Esophagus squamous epithelium (tissue), 5 donors: ENCODE measurements at regions not wholly inside any gene's neighbourhood (a gene's known extent, or its start where the extent isn't known, plus 50 kb on each side); places are given as distances from the start of the nearest gene placed in this dataset.
"Not testable (repeated sequence)": the region's sequence is repeated elsewhere in the genome, so short reads cannot be mapped to it uniquely, and the experiment has no call there.

Experiments
- DNase-seq: peaks from one replicate; lab custom pipeline; 2025; lab: John Stamatoyannopoulos, UW
- H3K27ac ChIP-seq, 4 donors: fragments of 200-600 bp; sonication (generic); one replicate each; pipeline ENCODE4 v1.5.1; 2016 to 2019; ENCODE audit warnings: mild to moderate bottlenecking in 1 of 4
- H3K27me3 ChIP-seq, 4 donors: fragments of 200-600 bp; sonication (generic); 1 replicate in 3 of 4; 2 replicates in 1 of 4; pipeline versions ENCODE4 v1.5.1 to v1.6.0; 2017 to 2021; ENCODE audit warnings: antibody characterized with exemption in 1 of 4
- H3K36me3 ChIP-seq, 3 donors: fragments of 200-600 bp; sonication (generic); one replicate each; pipeline ENCODE4 v1.5.1; 2016 to 2019
- H3K4me1 ChIP-seq, 3 donors: fragments of 200-600 bp; sonication (generic); one replicate each; pipeline ENCODE4 v1.5.1; 2017 to 2019
- H3K4me3 ChIP-seq, 4 donors: fragments of 200-600 bp; sonication (generic); 1 replicate in 3 of 4; 2 replicates in 1 of 4; pipeline ENCODE4 v1.5.1; 2016 to 2019; ENCODE audit warnings: mild to moderate bottlenecking in 2 of 4, moderate library complexity in 1 of 4
- H3K9me3 ChIP-seq, 3 donors: fragments of 200-600 bp; sonication (generic); one replicate each; pipeline ENCODE4 v1.5.1; 2016 to 2019
- POLR2A ChIP-seq, 4 donors: fragments of 450-650 bp; IDR thresholded peaks; one replicate each; pipeline ENCODE4 v1.6.1; 2017; ENCODE audit warnings: antibody characterized with exemption in 4 of 4, mild to moderate bottlenecking in 4 of 4, moderate library complexity in 3 of 4
- WGBS, 2 donors: methylation state at CpG; one replicate each; pipeline ENCODE4 v1.1.5; 2018; 5-methylcytosine and 5-hydroxymethylcytosine counted together
- intact Hi-C: fragments of 100-400 bp; cut with DNase I; formaldehyde crosslinking; loops from one replicate; pipeline ENCODE4 v1.15.0; 2022
- TF ChIP-seq, protein P1 (sequence below), 6 experiments: fragments of 450-650 bp in 4 of 6; fragments of 200-600 bp in 2 of 6; sonication (generic) in 2 of 6; IDR thresholded peaks; one replicate each; pipeline ENCODE4 v1.5.1; 2016 to 2019; ENCODE audit warnings: antibody characterized with exemption in 6 of 6, mild to moderate bottlenecking in 4 of 6, moderate library complexity in 4 of 6
- donor health status: DM: yes; HTN: yes; CAD: no.

DNA sequence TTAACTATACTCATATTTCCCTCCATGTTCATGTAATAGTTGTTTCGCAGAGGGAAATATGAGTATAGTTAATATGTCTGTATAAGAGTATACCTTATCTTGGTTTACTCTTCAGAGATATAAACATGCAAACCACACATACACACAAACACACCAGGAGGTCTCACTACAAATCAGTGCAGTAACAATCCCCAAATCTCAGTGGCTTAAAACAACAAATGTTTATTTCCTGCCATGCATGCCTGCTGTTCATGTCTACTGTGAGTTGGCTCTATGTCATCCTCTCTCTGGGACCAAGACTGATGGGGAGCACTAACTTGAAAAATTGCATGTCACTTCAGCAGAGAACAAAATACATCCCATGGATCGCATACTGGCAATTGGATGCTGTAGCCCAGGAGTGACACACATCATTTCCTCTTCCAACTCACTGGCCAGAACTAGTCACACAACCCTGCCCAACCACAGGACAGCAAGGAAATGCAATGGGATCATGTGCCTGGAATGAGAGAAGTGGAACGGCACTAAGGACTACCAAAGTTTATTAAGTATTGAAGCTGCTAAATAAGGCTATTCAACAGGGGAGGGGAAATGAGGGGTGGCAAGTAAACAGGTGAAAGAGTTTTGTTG is 89.0 kb upstream of the DTNBP1 start:
- no peak for DNase-seq
- Histone ChIP-seq H3K36me3 (no peaks in the 10 kb centered on the region), H3K27me3 (no peaks in the 10 kb centered on the region), H3K27ac (no peak overlapping the region), H3K4me3 (no peak overlapping the region), H3K4me1 (peaks cover 0 to 21% (median 3%) of the 10 kb centered on the region in 3 donors), H3K9me3 (no peaks in the 10 kb centered on the region)
- 62 to 86% methylated on average over 3 of the region's 3 CpGs for WGBS, 2 donors
- TF ChIP-seq, protein P1, sequence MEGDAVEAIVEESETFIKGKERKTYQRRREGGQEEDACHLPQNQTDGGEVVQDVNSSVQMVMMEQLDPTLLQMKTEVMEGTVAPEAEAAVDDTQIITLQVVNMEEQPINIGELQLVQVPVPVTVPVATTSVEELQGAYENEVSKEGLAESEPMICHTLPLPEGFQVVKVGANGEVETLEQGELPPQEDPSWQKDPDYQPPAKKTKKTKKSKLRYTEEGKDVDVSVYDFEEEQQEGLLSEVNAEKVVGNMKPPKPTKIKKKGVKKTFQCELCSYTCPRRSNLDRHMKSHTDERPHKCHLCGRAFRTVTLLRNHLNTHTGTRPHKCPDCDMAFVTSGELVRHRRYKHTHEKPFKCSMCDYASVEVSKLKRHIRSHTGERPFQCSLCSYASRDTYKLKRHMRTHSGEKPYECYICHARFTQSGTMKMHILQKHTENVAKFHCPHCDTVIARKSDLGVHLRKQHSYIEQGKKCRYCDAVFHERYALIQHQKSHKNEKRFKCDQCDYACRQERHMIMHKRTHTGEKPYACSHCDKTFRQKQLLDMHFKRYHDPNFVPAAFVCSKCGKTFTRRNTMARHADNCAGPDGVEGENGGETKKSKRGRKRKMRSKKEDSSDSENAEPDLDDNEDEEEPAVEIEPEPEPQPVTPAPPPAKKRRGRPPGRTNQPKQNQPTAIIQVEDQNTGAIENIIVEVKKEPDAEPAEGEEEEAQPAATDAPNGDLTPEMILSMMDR (IDR thresholded peaks at IDR 0.05) = no peak
- TF ChIP-seq POLR2A (IDR thresholded peaks at IDR 0.05) = no peak
- intact Hi-C loops = no loop called here

DNA sequence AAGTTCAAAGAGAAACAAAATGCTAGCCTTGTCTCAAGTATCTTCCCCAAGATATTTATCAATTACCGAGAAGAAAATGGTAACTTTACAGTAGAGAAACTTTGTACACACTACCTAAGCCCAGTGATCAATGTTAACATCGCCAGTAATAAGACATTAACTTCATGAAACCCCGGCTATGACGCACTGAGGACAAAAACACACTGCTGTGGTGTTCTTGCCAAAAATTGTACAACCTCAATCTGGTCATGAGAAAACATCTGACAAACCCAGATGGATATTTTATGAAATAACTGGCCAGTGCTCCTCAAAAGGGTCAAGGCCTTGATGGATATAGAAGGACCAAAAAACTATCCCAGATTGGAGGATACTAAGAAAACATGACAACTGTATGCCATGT is 85.5 kb upstream of the DTNBP1 start:
- intact Hi-C loops = no loop called here
- TF ChIP-seq POLR2A (IDR thresholded peaks at IDR 0.05) = no peak
- TF ChIP-seq, protein P1 (IDR thresholded peaks at IDR 0.05) = no peak

DNA sequence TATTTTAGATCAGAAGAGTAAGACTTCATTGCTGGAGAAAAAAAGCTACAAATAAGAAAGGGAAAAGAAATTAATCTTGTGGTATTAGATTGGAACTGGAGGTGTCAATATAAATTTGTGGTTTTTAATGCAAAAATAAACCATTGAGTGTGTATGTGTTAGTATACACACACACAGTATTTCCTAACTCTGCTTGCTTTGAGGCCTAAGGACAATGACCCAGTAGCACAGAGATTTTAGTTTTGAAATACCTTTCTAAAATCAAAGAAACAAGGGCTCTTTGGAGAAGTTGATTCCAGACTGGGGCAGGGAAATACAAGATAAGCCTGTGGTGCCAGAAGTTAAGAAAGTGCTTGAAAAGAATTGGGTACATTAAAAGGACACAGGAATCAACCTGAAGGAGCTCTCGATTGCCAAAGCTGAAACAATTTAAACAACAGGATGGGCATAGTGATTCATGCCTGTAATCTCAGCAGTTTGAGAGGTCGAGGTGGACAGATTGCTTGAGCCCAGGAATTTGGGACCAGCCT is 84.6 kb upstream of the DTNBP1 start:
- Histone ChIP-seq H3K36me3 (no peaks in the 10 kb centered on the region), H3K4me1 (no peaks in the 10 kb centered on the region), H3K4me3 (no peak overlapping the region), H3K27me3 (no peaks in the 10 kb centered on the region), H3K27ac (no peak overlapping the region), H3K9me3 (no peaks in the 10 kb centered on the region)
- DNase-seq = no peak
- TF ChIP-seq, protein P1 (IDR thresholded peaks at IDR 0.05) = no peak
- TF ChIP-seq POLR2A (IDR thresholded peaks at IDR 0.05) = no peak
- WGBS, 2 donors = 51 to 56% methylated on average over 2 of the region's 2 CpGs
- intact Hi-C loops = no loop called here

More for the DNA sequence above, 85.5 kb upstream of the DTNBP1 start:
- H3K9me3 ChIP-seq = no peaks in the 10 kb centered on the region
- H3K27me3 ChIP-seq = no peaks in the 10 kb centered on the region
- no peaks in the 10 kb centered on the region for H3K4me1 ChIP-seq
- no peak for DNase-seq
- H3K36me3 ChIP-seq = no peaks in the 10 kb centered on the region
- H3K4me3 ChIP-seq = no peak overlapping the region
- no peak overlapping the region for H3K27ac ChIP-seq
- WGBS, 2 donors = 80 to 88% methylated on average over 4 of the region's 4 CpGs

DNA sequence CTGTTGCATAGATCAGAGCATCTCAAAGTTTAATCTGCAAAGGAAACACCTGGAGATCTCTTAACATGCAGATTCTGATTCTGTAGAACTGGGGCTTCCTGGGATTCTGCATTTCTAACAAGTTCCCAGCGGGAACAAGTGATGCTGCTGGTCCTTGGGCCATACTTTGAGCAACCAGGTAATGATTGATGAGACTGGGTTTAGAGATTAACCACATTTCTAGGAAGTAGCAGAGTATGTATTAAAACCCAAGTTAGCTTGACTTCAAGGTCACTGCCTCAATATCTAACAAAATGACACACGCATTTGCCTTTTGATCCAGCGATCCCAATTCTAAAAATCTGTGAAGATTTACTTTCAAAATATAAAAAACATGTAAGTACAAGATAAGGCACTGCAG is 83.0 kb upstream of the DTNBP1 start:
- Histone ChIP-seq H3K27me3 (no peaks in the 10 kb centered on the region), H3K27ac (no peak overlapping the region), H3K9me3 (no peaks in the 10 kb centered on the region), H3K4me1 (no peaks in the 10 kb centered on the region), H3K36me3 (no peaks in the 10 kb centered on the region), H3K4me3 (no peak overlapping the region)
- no peak for TF ChIP-seq POLR2A (IDR thresholded peaks at IDR 0.05)
- TF ChIP-seq, protein P1 (IDR thresholded peaks at IDR 0.05) = no peak
- WGBS, 2 donors = 84 to 97% methylated on average over 3 of the region's 3 CpGs
- intact Hi-C loops = no loop called here
- no peak for DNase-seq

DNA sequence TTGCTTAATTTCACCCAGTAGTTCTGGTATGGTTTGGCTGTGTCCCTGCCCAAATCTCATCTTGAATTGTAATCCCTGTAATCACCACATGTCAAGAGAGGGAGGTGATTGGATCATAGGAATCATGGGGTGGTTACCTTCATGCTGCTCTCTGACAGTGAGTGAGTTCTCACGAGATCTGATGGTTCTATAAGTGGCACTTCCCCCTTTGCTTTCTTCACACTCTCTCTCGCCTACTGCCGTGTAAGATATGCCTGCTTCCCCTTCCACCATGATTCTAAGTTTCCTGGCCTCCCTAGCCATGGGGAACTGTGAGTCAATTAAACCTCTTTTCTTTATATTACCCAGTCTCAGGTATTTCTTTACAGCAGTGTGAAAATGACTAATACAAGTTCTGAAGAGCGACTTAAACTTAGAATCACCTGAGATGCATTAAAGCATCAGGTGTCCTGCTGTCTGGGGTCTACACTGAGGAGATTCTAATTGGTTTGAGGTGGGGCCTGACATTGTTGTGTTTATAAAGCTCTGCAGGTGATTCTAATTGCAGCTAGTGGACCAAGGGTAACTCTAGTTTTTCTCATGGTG is 82.1 kb upstream of the DTNBP1 start:
- no peaks in the 10 kb centered on the region for H3K36me3 ChIP-seq
- H3K27ac ChIP-seq = no peak overlapping the region
- 82 to 90% methylated on average over 4 of the region's 4 CpGs for WGBS, 2 donors
- no peaks in the 10 kb centered on the region for H3K27me3 ChIP-seq
- intact Hi-C loops = no loop called here
- DNase-seq = no peak
- no peak for TF ChIP-seq POLR2A (IDR thresholded peaks at IDR 0.05)
- TF ChIP-seq, protein P1 (IDR thresholded peaks at IDR 0.05) = no peak
- no peaks in the 10 kb centered on the region for H3K4me1 ChIP-seq
- H3K4me3 ChIP-seq = no peak overlapping the region
- no peaks in the 10 kb centered on the region for H3K9me3 ChIP-seq

DNA sequence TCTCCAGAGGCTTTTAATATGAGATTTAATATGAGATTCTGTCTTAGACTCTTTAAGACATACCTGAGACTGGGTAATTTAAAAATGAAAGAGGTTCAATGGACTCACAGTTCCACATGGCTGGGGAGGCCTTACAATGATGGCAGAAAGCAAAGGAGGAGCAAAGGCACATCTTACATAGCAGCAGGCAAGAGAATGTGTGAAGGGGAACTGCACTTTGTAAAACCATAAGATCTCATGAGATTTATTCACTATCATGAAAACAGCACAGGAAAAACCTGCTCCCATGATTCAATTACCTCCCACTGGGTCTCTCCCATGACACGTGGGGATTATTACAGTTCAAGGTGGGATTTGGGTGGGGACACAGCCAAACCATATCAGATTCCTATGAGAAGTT is 79.2 kb upstream of the DTNBP1 start:
- H3K4me3 ChIP-seq, H3K27ac ChIP-seq, H3K9me3 ChIP-seq, intact Hi-C loops, DNase-seq, H3K27me3 ChIP-seq, H3K36me3 ChIP-seq, H3K4me1 ChIP-seq: not testable (repeated sequence)
- WGBS, 2 donors = 50 to 58% methylated on average over 1 of the region's 1 CpG
